ENCODE measurements at regions not wholly inside any gene's neighbourhood (a gene's known extent, or its start where the extent isn't known, plus 50 kb on each side); places are given as distances from the start of the nearest gene placed in this dataset.

DNA sequence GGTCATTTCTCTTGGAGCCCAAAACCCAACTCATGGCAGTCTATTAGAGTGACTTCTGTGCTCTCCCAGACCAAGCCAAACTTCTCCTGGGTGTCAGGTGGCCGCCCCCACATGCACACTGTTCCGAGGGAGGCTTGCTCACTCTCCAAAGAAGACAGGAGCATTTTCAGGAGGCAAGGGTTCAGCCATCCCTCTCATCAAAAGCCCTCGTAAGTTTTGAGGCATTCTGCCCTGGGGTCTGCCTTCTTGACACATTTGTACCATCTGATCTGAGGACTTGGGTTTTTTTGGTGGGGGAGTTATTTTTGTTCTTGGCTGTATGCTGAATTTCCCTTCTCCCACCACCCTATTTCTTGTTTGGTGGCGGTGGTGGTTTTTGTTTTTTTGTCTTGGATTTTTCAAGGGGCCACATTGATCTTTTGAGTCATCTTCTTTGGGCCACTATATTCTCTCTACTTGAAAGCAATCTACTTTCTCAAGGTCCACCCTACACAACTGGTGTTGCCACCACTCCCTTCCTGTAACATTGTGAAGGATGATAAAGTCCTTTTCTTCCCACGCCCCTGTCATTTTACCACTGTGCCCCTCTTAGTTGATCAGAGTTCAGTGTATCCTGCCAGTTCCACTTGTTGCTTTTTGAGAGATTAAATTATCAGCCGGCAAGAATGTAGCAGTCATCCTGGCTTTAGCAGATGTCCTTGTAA, 255.8 kb downstream of the CYP26B1 start:
- Histone ChIP-seq H3K27ac (ENCODE audit: control insufficient read depth, insufficient read depth) (no peak overlapping the region), H2AFZ (ENCODE audit: control insufficient read depth, low read depth, low read length) (no peak overlapping the region)
- in situ Hi-C loops (cut with MboI): no loop called here

DNA sequence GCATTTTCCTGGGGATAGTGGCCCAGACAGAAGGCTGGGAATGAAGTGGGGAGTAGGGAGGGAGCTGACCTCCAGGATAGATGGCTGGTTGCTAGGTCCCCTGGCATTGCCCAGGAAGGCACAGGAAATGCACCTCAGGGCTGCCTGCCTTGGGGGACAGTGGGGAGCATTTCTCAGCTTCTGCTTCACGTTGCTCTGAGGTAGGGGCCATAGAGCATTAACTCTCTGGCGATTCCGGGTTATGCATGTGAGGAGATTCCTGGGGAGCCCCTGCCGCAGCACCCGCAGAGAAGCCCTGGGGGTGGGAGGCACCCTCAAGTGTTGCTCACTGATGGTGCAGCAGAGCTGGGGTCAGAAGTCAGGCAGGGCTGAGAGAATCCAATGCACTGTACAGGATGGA, 256.5 kb downstream of the CYP26B1 start:
- Histone ChIP-seq H3K4me2 (ENCODE audit: control insufficient read depth, insufficient read depth) (no peak overlapping the region), H4K20me1 (ENCODE audit: control insufficient read depth, insufficient read depth) (no peaks in the 10 kb centered on the region), H3K4me3 (no peak overlapping the region), H3K27me3 (replicated peaks in 1 of 2; ENCODE audit: control insufficient read depth in 2 of 2, insufficient read depth in 2 of 2, low read length in 1 of 2) (no peaks in the 10 kb centered on the region; a peak in 1 of 4 replicates), H3K9me3 (replicated peaks; ENCODE audit: control insufficient read depth, insufficient read depth, low read length) (no peaks in the 10 kb centered on the region), H3K27ac (ENCODE audit: control insufficient read depth, insufficient read depth) (no peak overlapping the region), H3K4me1 (ENCODE audit: control insufficient read depth, insufficient read depth, low read length) (no peaks in the 10 kb centered on the region), H2AFZ (ENCODE audit: control insufficient read depth, low read depth, low read length) (no peak overlapping the region), H3K9ac (ENCODE audit: control insufficient read depth, insufficient read depth, low read length) (no peak overlapping the region), H3K36me3 (ENCODE audit: control insufficient read depth in 2 of 2, insufficient read depth in 2 of 2, low read length in 1 of 2) (no peaks in the 10 kb centered on the region), H3K79me2 (ENCODE audit: control insufficient read depth, insufficient read depth, low read length) (no peaks in the 10 kb centered on the region)
- no peak for DNase-seq (ENCODE audit: low read depth, low spot score)
- WGBS (ENCODE audit: insufficient coverage, insufficient replicate concordance, low lambda C conversion rate, missing lambda C conversion rate): 55% methylated on average over 5 of the region's 5 CpGs
- intact Hi-C loops (cut with micrococcal nuclease; ENCODE audit: unreplicated experiment): no loop called here
- in situ Hi-C loops (cut with MboI): no loop called here
- no peak for ATAC-seq
- BruUV-seq (replicated peaks): no TSS peak
- TF ChIP-seq MEF2B (IDR thresholded peaks at IDR 0.05; ENCODE audit: partially characterized antibody, poor library complexity, severe bottlenecking) (no peak), ETV6 (conservative IDR thresholded peaks at IDR 0.05 in 1 of 2, IDR thresholded peaks at IDR 0.05 in 1 of 2; ENCODE audit: borderline replicate concordance in 1 of 2, low read depth in 1 of 2) (no peak), TBL1XR1 (IDR thresholded peaks at IDR 0.05; ENCODE audit: low read depth, low read length) (no peak), NFIC (IDR thresholded peaks at IDR 0.05; ENCODE audit: low read depth, low read length) (no peak), BCL11A (IDR thresholded peaks at IDR 0.05; ENCODE audit: low read depth, low read length) (no peak), MEF2A (IDR thresholded peaks at IDR 0.05; ENCODE audit: insufficient read depth, low read depth, low read length) (no peak)
- TF ChIP-seq, protein P1, sequence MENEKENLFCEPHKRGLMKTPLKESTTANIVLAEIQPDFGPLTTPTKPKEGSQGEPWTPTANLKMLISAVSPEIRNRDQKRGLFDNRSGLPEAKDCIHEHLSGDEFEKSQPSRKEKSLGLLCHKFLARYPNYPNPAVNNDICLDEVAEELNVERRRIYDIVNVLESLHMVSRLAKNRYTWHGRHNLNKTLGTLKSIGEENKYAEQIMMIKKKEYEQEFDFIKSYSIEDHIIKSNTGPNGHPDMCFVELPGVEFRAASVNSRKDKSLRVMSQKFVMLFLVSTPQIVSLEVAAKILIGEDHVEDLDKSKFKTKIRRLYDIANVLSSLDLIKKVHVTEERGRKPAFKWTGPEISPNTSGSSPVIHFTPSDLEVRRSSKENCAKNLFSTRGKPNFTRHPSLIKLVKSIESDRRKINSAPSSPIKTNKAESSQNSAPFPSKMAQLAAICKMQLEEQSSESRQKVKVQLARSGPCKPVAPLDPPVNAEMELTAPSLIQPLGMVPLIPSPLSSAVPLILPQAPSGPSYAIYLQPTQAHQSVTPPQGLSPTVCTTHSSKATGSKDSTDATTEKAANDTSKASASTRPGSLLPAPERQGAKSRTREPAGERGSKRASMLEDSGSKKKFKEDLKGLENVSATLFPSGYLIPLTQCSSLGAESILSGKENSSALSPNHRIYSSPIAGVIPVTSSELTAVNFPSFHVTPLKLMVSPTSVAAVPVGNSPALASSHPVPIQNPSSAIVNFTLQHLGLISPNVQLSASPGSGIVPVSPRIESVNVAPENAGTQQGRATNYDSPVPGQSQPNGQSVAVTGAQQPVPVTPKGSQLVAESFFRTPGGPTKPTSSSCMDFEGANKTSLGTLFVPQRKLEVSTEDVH (IDR thresholded peaks at IDR 0.05; ENCODE audit: low read depth, partially characterized antibody): no peak
- ChIA-PET SMC1A (ENCODE audit: uncharacterized antibody, unreplicated experiment) (no interaction called here), POLR2A (no interaction called here), CTCF (no interaction called here), RAD21 (ENCODE audit: unreplicated experiment) (no interaction called here)
- FAIRE-seq: no peak

More for the DNA sequence above, 255.8 kb downstream of the CYP26B1 start:
- ATAC-seq (no peak), FAIRE-seq (no peak), DNase-seq (ENCODE audit: low read depth, low spot score) (no peak)
- no peaks in the 10 kb centered on the region for H3K4me1 ChIP-seq (ENCODE audit: control insufficient read depth, insufficient read depth, low read length)
- H3K4me3 ChIP-seq: no peak overlapping the region
- no peak for TF ChIP-seq RFX5 (IDR thresholded peaks at IDR 0.05; ENCODE audit: low read depth, low read length)
- no peak overlapping the region for H3K9ac ChIP-seq (ENCODE audit: control insufficient read depth, insufficient read depth, low read length)
- 20% methylated on average over 6 of the region's 6 CpGs for WGBS (ENCODE audit: insufficient coverage, insufficient replicate concordance, low lambda C conversion rate, missing lambda C conversion rate)
- H3K9me3 ChIP-seq (replicated peaks; ENCODE audit: control insufficient read depth, insufficient read depth, low read length): no peaks in the 10 kb centered on the region
- SMC1A ChIA-PET (ENCODE audit: uncharacterized antibody, unreplicated experiment): no interaction called here
- CTCF ChIA-PET: no interaction called here
- POLR2A ChIA-PET: no interaction called here
- no peak overlapping the region for H3K4me2 ChIP-seq (ENCODE audit: control insufficient read depth, insufficient read depth)
- H3K36me3 ChIP-seq (ENCODE audit: control insufficient read depth in 2 of 2, insufficient read depth in 2 of 2, low read length in 1 of 2): no peaks in the 10 kb centered on the region
- intact Hi-C loops (cut with micrococcal nuclease; ENCODE audit: unreplicated experiment): no loop called here
- H4K20me1 ChIP-seq (ENCODE audit: control insufficient read depth, insufficient read depth): no peaks in the 10 kb centered on the region
- no peaks in the 10 kb centered on the region; a peak in 1 of 4 replicates for H3K27me3 ChIP-seq (replicated peaks in 1 of 2; ENCODE audit: control insufficient read depth in 2 of 2, insufficient read depth in 2 of 2, low read length in 1 of 2)
- RAD21 ChIA-PET (ENCODE audit: unreplicated experiment): no interaction called here
- no peaks in the 10 kb centered on the region for H3K79me2 ChIP-seq (ENCODE audit: control insufficient read depth, insufficient read depth, low read length)
- no TSS peak for BruUV-seq (replicated peaks)

Measured in GM12878 (cell line).